ENCODE measurements at regions not wholly inside any gene's neighbourhood (a gene's known extent, or its start where the extent isn't known, plus 50 kb on each side); places are given as distances from the start of the nearest gene placed in this dataset.

GRCh38 chr4:116328261-116328860, 757.0 kb downstream of the TRAM1L1 start:
- no peaks in the 10 kb centered on the region for H3K9me3 Mint-ChIP-seq
- TF ChIP-seq CTCF (IDR thresholded peaks at IDR 0.05; ENCODE audit: unreplicated experiment in 3 of 3), result no peak
- H3K36me3 Mint-ChIP-seq (ENCODE audit: low read depth), result no peaks in the 10 kb centered on the region
- H3K27ac Mint-ChIP-seq, result peak overlapping the region in 1 of 3 experiments; percentile 20
- no peaks in the 10 kb centered on the region for H3K27me3 Mint-ChIP-seq (ENCODE audit: low read depth)
- no peak overlapping the region for H3K4me3 Mint-ChIP-seq
- peaks cover 21% of the 10 kb centered on the region for H3K4me1 Mint-ChIP-seq

GRCh38 chr4:116323606-116324005, 761.8 kb downstream of the TRAM1L1 start:
- H3K27ac Mint-ChIP-seq, result no peak overlapping the region
- H3K9me3 Mint-ChIP-seq, result no peaks in the 10 kb centered on the region
- peaks cover 10% of the 10 kb centered on the region for H3K4me1 Mint-ChIP-seq
- no peaks in the 10 kb centered on the region for H3K27me3 Mint-ChIP-seq (ENCODE audit: low read depth)
- H3K36me3 Mint-ChIP-seq (ENCODE audit: low read depth), result no peaks in the 10 kb centered on the region
- H3K4me3 Mint-ChIP-seq, result no peak overlapping the region
- no peak for TF ChIP-seq CTCF (IDR thresholded peaks at IDR 0.05; ENCODE audit: unreplicated experiment in 3 of 3)

GRCh38 chr4:116321471-116321870, 763.9 kb downstream of the TRAM1L1 start:
- no peaks in the 10 kb centered on the region for H3K4me1 Mint-ChIP-seq
- H3K27me3 Mint-ChIP-seq (ENCODE audit: low read depth), result no peaks in the 10 kb centered on the region
- no peaks in the 10 kb centered on the region for H3K9me3 Mint-ChIP-seq
- no peak overlapping the region for H3K4me3 Mint-ChIP-seq
- no peak overlapping the region for H3K27ac Mint-ChIP-seq
- no peak for TF ChIP-seq CTCF (IDR thresholded peaks at IDR 0.05; ENCODE audit: unreplicated experiment in 3 of 3)
- H3K36me3 Mint-ChIP-seq (ENCODE audit: low read depth), result no peaks in the 10 kb centered on the region

GRCh38 chr4:116320859-116321258, 764.5 kb downstream of the TRAM1L1 start:
- no peaks in the 10 kb centered on the region for H3K27me3 Mint-ChIP-seq (ENCODE audit: low read depth)
- no peaks in the 10 kb centered on the region for H3K36me3 Mint-ChIP-seq (ENCODE audit: low read depth)
- H3K4me3 Mint-ChIP-seq, result no peak overlapping the region
- no peak for TF ChIP-seq CTCF (IDR thresholded peaks at IDR 0.05; ENCODE audit: unreplicated experiment in 3 of 3)
- H3K4me1 Mint-ChIP-seq, result no peaks in the 10 kb centered on the region
- no peak overlapping the region for H3K27ac Mint-ChIP-seq
- H3K9me3 Mint-ChIP-seq, result no peaks in the 10 kb centered on the region

GRCh38 chr4:116303736-116304188, 781.6 kb downstream of the TRAM1L1 start:
- Mint-ChIP-seq H3K4me1 (no peaks in the 10 kb centered on the region), H3K27me3 (ENCODE audit: low read depth) (no peaks in the 10 kb centered on the region), H3K9me3 (peaks cover 2% of the 10 kb centered on the region), H3K4me3 (no peak overlapping the region), H3K27ac (no peak overlapping the region), H3K36me3 (ENCODE audit: low read depth) (no peaks in the 10 kb centered on the region)
- no peak for TF ChIP-seq CTCF (IDR thresholded peaks at IDR 0.05; ENCODE audit: unreplicated experiment in 3 of 3)

- H3K27me3 Mint-ChIP-seq (ENCODE audit: low read depth), result no peaks in the 10 kb centered on the region
- no peaks in the 10 kb centered on the region for H3K36me3 Mint-ChIP-seq (ENCODE audit: low read depth)
- H3K27ac Mint-ChIP-seq, result no peak overlapping the region
- H3K9me3 Mint-ChIP-seq, result peaks cover 2% of the 10 kb centered on the region
- no peaks in the 10 kb centered on the region for H3K4me1 Mint-ChIP-seq
- H3K4me3 Mint-ChIP-seq, result no peak overlapping the region
- no peak for TF ChIP-seq CTCF (IDR thresholded peaks at IDR 0.05; ENCODE audit: unreplicated experiment in 3 of 3)
Measured at GRCh38 chr4:116302990-116303735, 782.2 kb downstream of the TRAM1L1 start.

All from nephron (organoid).